MM.1S (cell line): ENCODE measurements at regions not wholly inside any gene's neighbourhood (a gene's known extent, or its start where the extent isn't known, plus 50 kb on each side); places are given as distances from the start of the nearest gene placed in this dataset.

Source experiments
- DNase-seq: peaks from one replicate; pipeline ENCODE4 v3.0.0-alpha.2; 2015
- H2AFZ ChIP-seq: fragments of 300-600 bp; sonication (generic); 2 replicates; pipeline ENCODE4 v1.6.0; 2016; ENCODE audit warnings: antibody characterized with exemption, low read length
- H3F3A ChIP-seq: fragments of 300-600 bp; sonication (generic); 2 replicates; pipeline ENCODE4 v1.6.1; 2016; ENCODE audit warnings: mild to moderate bottlenecking, antibody characterized with exemption, low read length, moderate library complexity, mixed read lengths; ENCODE audit not compliant: insufficient read depth
- H3K27ac ChIP-seq: fragments of 300-600 bp; sonication (generic); 2 replicates; pipeline ENCODE4 v1.5.1; 2016; ENCODE audit warnings: mild to moderate bottlenecking, low read length
- H3K27me3 ChIP-seq: fragments of 300-600 bp; sonication (generic); replicated peaks from 2 replicates; pipeline ENCODE4 v1.6.0; 2016; ENCODE audit warnings: low read length; ENCODE audit not compliant: insufficient read depth
- H3K36me3 ChIP-seq: fragments of 300-600 bp; sonication (generic); replicated peaks from 2 replicates; pipeline ENCODE4 v1.6.1; 2016; ENCODE audit warnings: mild to moderate bottlenecking, low read length, mixed read lengths; ENCODE audit not compliant: insufficient read depth
- H3K4me1 ChIP-seq: fragments of 300-600 bp; sonication (generic); 2 replicates; pipeline ENCODE4 v1.6.1; 2016; ENCODE audit warnings: low read length, mixed read lengths
- H3K4me2 ChIP-seq: fragments of 300-600 bp; sonication (generic); 2 replicates; pipeline ENCODE4 v1.6.0; 2016; ENCODE audit warnings: low read depth, low read length
- H3K4me3 ChIP-seq: fragments of 300-600 bp; sonication (generic); 2 replicates; pipeline ENCODE4 v1.5.1; 2016; ENCODE audit warnings: low read length, mixed read lengths
- H3K79me2 ChIP-seq: fragments of 300-600 bp; sonication (generic); 2 replicates; pipeline ENCODE4 v1.6.1; 2016; ENCODE audit warnings: mixed run types, low read length, mixed read lengths
- H3K9ac ChIP-seq: fragments of 300-600 bp; sonication (generic); 2 replicates; pipeline ENCODE4 v1.6.1; 2016; ENCODE audit warnings: low read length, mixed read lengths
- H3K9me2 ChIP-seq: fragments of 300-600 bp; sonication (generic); replicated peaks from 2 replicates; pipeline ENCODE4 v1.6.1; 2016; ENCODE audit warnings: mild to moderate bottlenecking, low read length, mixed read lengths; ENCODE audit not compliant: insufficient read depth
- H3K9me3 ChIP-seq: fragments of 300-600 bp; sonication (generic); replicated peaks from 2 replicates; pipeline ENCODE4 v1.6.1; 2016; ENCODE audit warnings: mild to moderate bottlenecking, low read length, mixed read lengths; ENCODE audit not compliant: insufficient read depth
- H4K20me1 ChIP-seq: fragments of 300-600 bp; sonication (generic); 2 replicates; pipeline ENCODE4 v1.6.1; 2016; ENCODE audit warnings: mild to moderate bottlenecking, low read length, moderate library complexity, mixed read lengths; ENCODE audit not compliant: insufficient read depth
- EZH2 ChIP-seq: fragments of 300-600 bp; sonication (generic); optimal IDR thresholded peaks from 2 replicates; pipeline ENCODE3; 2017; ENCODE audit warnings: low read depth, mild to moderate bottlenecking, antibody characterized with exemption, low read length, mixed read lengths
- EZH2phosphoT487 ChIP-seq: fragments of 300-600 bp; sonication (generic); IDR thresholded peaks from 2 replicates; pipeline ENCODE4 v1.6.1; 2018; ENCODE audit warnings: antibody characterized with exemption, low read length
- TF ChIP-seq, protein P1 (sequence below): fragments of 300-600 bp; sonication (generic); IDR thresholded peaks from 2 replicates; pipeline ENCODE4 v1.5.1; 2016; ENCODE audit warnings: antibody characterized with exemption, low read length, mixed read lengths

DNA sequence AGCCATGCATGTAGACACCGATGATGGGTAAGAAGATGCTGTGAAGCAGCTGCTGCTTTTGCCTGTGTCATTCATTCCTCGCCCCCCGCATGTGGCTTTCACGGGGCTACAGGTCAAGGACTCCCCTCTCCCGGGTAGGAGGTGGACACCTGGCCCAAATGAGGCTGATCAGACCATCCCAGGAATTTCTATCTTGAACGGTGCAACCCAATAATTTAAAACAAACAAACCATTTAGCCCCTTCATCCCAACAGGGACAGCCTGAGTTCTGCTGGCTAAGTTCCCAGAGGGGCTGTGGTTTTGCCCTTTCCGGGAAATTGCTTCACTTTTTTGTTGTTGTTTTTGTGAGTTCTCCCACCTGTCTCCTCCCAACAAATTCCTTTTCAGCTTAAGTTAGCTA, 137.7 kb upstream of the CDH5 start:
- Histone ChIP-seq H3K36me3 (no peaks in the 10 kb centered on the region), H3K4me2 (no peak overlapping the region), H3K9me3 (no peaks in the 10 kb centered on the region), H3K27me3 (no peaks in the 10 kb centered on the region), H2AFZ (no peak overlapping the region), H4K20me1 (no peaks in the 10 kb centered on the region), H3K9ac (no peak overlapping the region), H3K4me3 (no peak overlapping the region), H3K79me2 (no peaks in the 10 kb centered on the region), H3K9me2 (no peaks in the 10 kb centered on the region), H3K27ac (no peak overlapping the region), H3F3A (no peaks in the 10 kb centered on the region), H3K4me1 (no peaks in the 10 kb centered on the region)
- DNase-seq: no peak
- TF ChIP-seq, protein P1, sequence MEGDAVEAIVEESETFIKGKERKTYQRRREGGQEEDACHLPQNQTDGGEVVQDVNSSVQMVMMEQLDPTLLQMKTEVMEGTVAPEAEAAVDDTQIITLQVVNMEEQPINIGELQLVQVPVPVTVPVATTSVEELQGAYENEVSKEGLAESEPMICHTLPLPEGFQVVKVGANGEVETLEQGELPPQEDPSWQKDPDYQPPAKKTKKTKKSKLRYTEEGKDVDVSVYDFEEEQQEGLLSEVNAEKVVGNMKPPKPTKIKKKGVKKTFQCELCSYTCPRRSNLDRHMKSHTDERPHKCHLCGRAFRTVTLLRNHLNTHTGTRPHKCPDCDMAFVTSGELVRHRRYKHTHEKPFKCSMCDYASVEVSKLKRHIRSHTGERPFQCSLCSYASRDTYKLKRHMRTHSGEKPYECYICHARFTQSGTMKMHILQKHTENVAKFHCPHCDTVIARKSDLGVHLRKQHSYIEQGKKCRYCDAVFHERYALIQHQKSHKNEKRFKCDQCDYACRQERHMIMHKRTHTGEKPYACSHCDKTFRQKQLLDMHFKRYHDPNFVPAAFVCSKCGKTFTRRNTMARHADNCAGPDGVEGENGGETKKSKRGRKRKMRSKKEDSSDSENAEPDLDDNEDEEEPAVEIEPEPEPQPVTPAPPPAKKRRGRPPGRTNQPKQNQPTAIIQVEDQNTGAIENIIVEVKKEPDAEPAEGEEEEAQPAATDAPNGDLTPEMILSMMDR: no peak
- TF ChIP-seq EZH2 (no peak), EZH2phosphoT487 (no peak)

DNA sequence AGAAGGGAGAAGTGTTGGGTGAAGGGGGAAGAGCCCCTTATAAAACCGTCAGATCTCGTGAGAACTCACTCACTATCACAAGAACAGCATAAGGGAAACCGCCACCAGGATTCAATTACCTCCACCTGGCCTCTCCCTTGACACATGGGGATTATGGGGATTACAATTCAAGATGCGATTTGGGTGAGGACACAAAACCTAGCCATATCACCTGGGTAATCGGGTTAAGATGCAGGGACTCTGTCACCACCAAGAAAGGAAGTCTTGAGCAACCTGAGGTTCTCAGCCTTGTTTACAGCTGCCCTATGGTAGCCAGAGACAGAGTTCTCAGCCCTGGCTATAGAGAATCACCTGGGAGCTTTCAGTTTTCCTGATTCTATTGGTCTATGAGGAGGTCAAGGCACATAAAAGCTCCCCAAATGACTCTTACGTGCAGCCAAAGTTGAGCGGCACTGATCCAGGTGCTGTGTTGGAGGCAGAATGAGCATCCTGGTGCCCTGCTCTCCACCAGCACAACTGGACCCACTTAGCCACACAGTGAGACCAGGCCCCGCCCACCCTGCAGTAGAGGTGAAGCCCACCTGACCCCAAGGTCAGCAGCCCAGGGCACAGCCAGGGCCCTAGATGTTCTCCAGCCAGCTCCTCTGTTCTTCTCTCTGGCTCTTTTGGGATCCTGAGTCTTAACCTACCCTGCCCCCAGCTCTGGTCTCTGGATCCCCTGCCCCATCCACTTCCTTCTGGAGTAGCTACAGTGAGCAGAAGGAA, 138.5 kb upstream of the CDH5 start:
- Histone ChIP-seq H3K36me3 (no peaks in the 10 kb centered on the region), H3K4me3 (no peak overlapping the region), H3K4me2 (no peak overlapping the region), H3K27me3 (no peaks in the 10 kb centered on the region), H3K9ac (no peak overlapping the region), H3K27ac (no peak overlapping the region), H2AFZ (no peak overlapping the region), H3F3A (no peaks in the 10 kb centered on the region), H3K9me3 (no peaks in the 10 kb centered on the region), H3K79me2 (no peaks in the 10 kb centered on the region), H3K9me2 (no peaks in the 10 kb centered on the region), H4K20me1 (no peaks in the 10 kb centered on the region), H3K4me1 (no peaks in the 10 kb centered on the region)
- DNase-seq: no peak
- TF ChIP-seq EZH2phosphoT487 (no peak), EZH2 (no peak)
- TF ChIP-seq, protein P1: no peak

DNA sequence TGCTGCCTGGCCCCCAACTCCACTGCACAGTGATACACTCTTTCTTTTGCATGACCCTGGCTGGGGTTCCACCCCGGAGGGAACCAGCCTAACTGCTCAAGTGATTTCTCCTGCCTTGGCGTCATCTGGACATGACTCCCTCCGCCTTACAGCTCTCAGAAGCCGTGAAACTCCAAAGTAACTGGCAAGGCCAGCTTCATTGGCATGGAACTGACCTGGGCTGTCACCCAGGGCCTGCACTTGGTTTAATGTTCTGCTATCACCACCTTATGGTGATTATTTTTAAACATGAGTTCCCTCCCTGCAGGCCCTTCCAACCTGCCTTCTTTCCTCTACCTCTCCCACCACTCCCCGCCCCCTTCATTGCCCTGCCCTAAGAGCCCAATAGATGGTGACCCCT, 139.7 kb upstream of the CDH5 start:
- H2AFZ ChIP-seq: no peak overlapping the region
- no peaks in the 10 kb centered on the region for H3K9me2 ChIP-seq
- no peak overlapping the region for H3K27ac ChIP-seq
- H3F3A ChIP-seq: no peaks in the 10 kb centered on the region
- H3K9ac ChIP-seq: no peak overlapping the region
- H3K4me2 ChIP-seq: no peak overlapping the region
- no peaks in the 10 kb centered on the region for H4K20me1 ChIP-seq
- no peaks in the 10 kb centered on the region for H3K4me1 ChIP-seq
- no peaks in the 10 kb centered on the region for H3K79me2 ChIP-seq
- no peaks in the 10 kb centered on the region for H3K27me3 ChIP-seq
- TF ChIP-seq, protein P1: no peak
- no peak for TF ChIP-seq EZH2phosphoT487
- no peak for TF ChIP-seq EZH2
- no peaks in the 10 kb centered on the region for H3K36me3 ChIP-seq
- DNase-seq: no peak
- no peaks in the 10 kb centered on the region for H3K9me3 ChIP-seq
- no peak overlapping the region for H3K4me3 ChIP-seq
